Lower leg skin (tissue), 3 donors: ENCODE measurements at regions not wholly inside any gene's neighbourhood (a gene's known extent, or its start where the extent isn't known, plus 50 kb on each side); places are given as distances from the start of the nearest gene placed in this dataset.
"Not testable (repeated sequence)": the region's sequence is repeated elsewhere in the genome, so short reads cannot be mapped to it uniquely, and the experiment has no call there.

Experiments
- CTCF ChIP-seq, 3 donors: fragments of 450-650 bp; IDR thresholded peaks; one replicate each; pipeline ENCODE4 v1.5.1; 2016; ENCODE audit warnings: antibody characterized with exemption in 3 of 3, mild to moderate bottlenecking in 3 of 3, moderate library complexity in 2 of 3
- POLR2A ChIP-seq, 2 donors: fragments of 450-650 bp; IDR thresholded peaks; one replicate each; pipeline ENCODE4 v1.6.1; 2016 to 2017; ENCODE audit warnings: antibody characterized with exemption in 2 of 2, mild to moderate bottlenecking in 1 of 2, moderate library complexity in 1 of 2

- not testable (repeated sequence) for TF ChIP-seq CTCF, POLR2A (IDR thresholded peaks at IDR 0.05)
These were observed 1307.3 kb downstream of the PCDH9 start for GRCh38 chr13:65922846-65923245.
